ENCODE measurements at regions not wholly inside any gene's neighbourhood (a gene's known extent, or its start where the extent isn't known, plus 50 kb on each side); places are given as distances from the start of the nearest gene placed in this dataset.

DNA sequence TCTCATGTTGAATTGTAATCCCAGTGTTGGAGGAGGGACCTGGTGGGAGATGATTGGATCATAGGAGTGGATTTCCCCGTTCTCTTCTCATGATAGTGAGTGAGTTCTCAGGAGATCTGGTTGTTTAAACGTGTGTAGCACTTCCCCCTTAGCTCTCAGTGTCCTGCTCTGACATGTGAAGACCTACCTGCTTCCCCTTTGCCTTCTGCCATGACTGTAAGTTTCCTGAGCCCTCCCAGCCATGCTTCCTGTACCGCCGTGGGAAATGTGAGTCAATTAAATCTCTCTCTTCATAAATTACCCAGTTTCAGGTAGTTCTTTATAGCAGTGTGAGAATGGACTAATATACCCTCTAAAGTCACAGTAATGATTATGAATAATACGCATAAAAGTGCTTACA is 248.4 kb upstream of the LRRC7 start:
- DNase-seq (ENCODE audit: low read depth) = no peak

DNA sequence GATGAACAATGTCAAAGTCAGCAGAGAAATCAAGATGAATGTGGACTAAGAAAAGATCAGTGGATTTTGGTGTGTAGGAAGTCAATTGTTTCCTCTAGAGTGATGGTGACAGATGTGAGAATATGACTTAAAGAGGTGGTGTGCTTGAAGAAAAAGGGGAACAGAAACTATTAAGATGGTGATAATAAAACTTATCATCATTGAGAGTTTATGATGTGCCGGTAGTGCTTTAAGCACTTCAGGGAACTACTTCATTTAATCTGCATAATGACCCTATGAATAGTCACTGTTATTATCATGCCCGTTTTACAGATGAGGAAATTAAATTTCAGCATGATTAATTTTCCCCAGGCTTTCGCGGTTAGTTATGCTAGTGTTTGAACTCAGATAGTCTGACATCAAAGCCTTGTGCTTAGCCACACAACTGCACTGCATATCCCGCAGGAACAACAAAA is 246.9 kb upstream of the LRRC7 start:
- DNase-seq (ENCODE audit: low read depth) = no peak

DNA sequence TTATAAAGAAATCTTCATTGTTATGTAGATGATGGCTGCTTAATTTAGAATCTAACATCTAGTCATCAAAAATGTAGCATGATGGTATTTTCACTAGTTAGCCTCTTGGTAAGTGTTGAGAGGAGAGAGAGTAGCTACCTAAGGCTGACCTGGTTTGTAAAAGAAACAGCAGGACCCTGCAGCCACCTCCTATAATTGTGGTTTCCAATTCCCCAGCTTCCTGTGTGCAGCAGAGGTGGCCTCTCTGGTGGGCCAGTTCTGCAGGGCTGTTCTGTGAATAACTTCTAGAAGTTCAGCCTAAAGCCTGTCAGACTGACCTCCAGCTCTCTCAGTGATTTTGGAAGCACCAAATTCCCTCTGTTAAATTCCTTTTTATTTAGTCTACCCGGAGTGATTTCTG is 246.4 kb upstream of the LRRC7 start:
- DNase-seq (ENCODE audit: low read depth) = no peak

DNA sequence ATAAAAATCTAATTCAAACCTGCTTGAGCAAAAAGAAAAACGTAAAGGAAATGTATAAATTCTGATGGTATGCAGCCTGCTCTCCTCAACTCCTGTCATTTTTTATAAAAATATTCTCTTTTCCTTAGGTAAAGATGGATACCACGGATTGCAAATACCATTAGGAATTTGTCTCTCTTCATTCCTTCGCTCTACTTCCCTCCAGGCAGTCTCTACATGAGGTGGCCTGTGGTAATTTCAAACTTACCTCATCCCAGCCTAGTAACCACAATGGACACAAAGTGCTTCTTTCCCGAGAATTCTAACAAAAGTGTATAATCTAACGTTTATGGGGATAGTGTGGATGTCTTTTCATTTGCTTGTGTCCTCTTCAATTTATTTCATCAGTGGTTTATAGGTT is 239.5 kb upstream of the LRRC7 start:
- DNase-seq (ENCODE audit: low read depth) = no peak

DNA sequence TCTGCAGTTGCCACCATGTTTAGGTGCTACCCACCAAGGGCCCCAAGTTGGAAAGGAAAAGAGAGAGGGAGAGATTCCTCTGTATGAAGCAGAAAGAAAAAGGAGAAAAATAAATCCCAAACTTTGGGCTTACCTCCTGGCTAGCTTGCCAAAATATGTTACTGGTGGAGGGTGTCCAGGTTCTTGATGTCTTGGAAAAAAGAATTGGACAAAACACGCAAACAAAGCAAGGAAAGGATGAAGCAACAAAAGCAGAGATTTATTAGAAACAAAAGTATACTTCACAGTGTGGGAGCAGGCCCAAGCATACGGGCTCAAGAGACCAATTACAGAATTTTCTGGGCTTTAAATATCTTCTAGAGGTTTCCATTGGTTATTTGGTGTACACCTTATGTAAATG is 204.5 kb upstream of the LRRC7 start:
- no peak for DNase-seq (ENCODE audit: low read depth)

DNA sequence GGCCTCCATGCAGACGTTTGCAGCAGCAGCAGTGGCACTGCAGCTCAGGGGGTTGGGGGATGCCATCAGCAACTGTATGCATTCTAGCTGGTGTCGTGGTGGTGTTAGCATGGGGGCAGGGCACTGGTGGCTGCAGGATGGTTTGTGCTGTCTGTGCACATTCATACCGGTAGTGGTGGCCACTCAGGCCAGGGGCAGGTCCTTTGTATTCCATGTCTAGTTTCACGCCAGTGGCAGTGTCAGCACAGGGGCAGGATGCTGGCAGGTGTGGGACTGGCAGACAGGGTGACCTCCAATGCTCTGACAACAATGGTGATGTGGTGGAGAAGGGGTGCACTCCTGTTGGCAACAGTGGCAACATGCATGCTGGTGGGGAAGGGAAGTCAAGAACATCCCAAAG is 194.2 kb upstream of the LRRC7 start:
- DNase-seq (ENCODE audit: low read depth) = no peak

DNA sequence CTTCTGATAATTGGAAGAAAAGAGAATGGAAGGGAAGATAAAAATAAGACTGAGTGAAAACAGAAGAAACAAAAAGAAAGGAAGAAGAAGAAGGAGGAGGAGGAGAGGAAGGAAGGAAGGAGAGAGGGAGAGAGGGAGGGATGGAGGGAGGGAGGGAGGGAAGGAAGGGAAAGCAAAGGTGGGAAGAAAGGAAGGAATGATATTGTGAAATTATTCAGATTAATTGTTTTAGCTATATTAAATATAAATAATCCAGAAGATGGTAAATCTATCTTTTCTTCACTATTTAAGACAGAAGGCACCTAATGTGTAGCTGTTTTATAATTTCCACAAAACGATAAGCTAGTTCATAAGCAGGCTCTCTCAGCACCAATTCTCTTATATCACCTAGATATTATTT is 191.3 kb upstream of the LRRC7 start:
- no peak for DNase-seq (ENCODE audit: low read depth)

DNA sequence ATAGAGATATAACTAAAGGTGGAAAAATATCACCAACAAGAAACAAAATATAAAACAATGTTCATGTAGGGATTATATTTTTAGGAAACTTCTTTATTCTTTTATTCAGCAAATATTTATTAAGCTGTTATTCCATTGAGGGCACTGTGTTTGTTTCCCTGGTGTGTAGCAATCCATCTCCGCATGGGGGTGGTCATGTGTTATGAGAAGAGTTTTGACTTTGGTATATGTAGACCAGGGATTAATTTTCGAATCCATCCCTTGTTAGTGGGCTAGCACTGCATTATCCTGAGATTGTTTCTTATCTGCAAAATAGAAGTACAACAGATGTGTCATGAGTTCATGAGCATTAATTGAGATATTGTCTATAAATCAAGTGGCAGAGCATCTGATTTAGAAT is 190.2 kb upstream of the LRRC7 start:
- DNase-seq (ENCODE audit: low read depth) = no peak

DNA sequence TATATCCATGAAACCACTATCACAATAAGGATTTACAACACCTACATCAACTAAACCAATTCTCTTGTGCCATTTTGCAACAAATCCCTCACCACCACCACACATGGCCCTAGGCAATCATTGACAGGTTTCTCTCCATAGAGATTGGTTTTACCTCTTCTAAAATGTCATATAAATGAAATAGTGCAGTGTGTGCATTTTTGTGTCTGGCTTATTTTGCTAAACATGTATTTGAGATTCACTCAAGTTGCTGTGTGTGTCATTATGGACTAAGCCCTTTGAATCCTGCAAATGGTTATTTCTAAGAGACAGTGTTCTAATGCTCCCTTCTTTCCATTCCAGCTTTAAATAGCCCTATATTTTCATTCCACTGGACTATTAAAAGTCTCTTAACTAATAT is 179.7 kb upstream of the LRRC7 start:
- DNase-seq (ENCODE audit: low read depth) = no peak

DNA sequence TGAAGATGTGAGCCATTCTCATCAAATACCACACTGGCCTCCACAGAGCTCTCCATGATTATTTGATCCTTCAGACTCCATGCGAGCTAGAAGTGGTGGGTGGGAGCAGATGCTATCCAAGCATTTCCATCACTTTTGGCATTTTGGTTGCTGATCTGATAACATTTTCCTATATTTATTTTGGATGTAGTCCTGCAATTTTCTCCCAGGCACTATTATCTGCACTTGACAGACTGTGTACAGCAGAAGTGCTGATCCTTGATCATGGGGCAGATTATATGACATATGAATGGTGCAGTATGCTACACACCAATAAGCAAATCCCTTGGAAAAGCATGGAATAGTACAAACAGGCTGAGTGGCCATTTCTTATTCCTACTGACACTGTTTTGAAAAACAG is 167.6 kb upstream of the LRRC7 start:
- DNase-seq (ENCODE audit: low read depth) = no peak

DNA sequence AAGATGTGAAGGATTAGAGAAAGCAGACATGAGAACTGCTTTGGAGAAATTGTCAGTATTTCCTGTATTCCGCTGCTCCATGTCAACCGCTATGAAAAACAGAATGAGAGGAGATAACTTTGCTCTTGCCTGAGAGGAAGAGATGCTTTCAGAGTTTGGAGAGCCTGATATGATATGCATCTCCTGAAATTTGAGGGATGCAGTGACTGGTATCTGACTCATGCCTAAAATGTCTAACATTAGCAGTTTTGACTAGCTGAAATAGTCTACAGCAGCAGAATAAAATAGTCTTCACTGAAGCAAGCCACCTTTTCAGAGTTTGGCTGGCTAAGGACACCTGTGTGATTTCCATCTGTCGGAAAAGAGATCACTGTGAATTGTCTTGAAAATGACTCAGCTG is 165.8 kb upstream of the LRRC7 start:
- DNase-seq (ENCODE audit: low read depth) = no peak

DNA sequence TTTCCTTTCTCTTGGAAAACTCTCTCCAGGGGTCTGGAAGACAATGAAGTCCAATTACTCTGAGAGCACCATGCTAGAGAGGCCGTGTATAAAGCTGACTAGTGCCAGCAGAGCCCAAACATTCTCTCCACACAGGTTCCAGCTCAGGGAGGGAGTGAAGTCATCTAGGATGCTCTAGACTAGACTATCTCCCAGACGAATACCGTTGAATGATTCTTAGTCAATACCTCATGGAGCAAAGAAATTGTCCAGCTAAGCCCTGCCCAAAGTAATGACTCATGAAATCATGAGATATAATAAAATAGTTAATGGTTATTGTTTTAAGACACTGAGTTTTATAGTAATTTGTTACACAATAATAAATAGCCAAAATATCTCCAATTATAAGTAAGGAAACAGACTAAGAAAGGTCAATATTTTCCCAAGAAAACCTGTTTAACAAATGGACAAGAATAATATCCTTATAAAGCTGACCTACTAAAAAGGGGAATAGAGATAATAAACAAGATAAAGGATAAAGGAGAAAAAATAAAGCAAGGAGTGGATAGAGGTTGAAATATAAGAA is 163.9 kb upstream of the LRRC7 start:
- no peak for DNase-seq (ENCODE audit: low read depth)

DNA sequence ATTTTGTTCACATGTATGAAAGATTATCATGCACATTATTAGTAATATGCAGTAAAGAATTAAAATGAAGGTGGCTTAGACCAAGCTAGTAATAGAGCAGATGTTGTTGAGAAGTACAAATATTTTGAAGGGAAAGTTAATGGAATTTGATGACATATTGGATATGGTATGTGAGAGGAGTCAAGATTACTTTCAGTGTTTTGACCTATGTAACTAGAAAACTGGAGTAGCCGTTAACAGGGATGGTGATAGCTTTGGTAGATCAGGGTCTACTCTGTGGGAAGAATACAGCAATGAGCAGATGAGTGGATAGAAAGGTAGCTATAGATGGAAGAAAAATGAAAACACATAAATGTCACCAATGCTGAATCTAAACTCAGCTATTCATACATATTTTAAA is 163.2 kb upstream of the LRRC7 start:
- DNase-seq (ENCODE audit: low read depth) = no peak

DNA sequence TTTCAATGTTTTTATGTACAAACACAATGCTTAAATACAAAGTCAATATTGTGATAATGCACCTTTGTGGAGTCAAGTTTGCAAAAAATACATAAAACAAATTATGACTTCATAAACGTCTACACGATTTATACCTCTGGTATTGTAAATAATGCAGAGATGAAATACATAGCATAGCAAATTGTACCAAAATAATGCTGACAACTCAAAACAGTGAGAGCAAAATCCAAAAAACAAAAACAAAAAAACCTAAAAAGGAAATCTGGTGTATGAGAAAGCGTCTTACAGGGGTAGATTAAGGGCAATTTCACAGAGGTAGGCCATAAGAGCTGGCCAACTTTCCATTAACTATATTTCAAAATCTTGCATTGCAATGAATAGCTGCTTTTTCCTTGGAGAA is 161.5 kb upstream of the LRRC7 start:
- no peak for DNase-seq (ENCODE audit: low read depth)

DNA sequence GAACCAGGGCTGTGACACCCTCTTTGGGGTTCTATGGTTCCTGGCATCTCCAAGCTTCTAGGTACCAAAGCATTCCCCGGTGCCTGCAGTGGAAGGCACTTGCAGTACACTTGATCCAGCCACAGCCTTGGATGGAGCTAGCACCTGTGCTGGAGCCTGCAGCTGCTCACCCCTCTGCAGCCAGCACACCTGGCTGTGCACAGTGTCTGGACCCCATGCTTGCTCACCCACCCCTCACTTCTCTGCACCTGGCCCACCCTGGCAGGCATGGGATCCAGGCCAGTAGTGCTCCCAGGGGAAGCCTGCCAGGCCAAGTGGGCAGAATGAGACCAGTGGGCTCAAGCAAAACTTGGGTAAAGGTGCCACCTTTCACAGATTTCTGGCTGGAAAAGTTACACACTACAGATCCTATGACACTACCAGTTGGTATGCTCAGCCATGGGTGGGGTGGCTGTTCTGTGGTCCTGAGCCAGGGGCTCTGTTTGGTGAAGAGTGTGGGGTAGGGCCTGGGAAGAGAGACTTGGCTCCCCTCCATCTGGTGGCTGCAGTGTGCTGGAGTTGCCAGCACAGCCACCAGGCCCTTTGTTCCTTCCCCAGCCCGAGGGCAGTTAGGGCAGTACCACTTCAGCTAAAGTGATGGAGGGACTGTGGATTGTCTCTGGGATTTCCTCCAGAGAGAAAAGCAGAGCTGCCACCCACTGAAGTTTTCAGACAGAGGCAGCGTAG is 157.8 kb upstream of the LRRC7 start:
- no peak for DNase-seq (ENCODE audit: low read depth)

DNA sequence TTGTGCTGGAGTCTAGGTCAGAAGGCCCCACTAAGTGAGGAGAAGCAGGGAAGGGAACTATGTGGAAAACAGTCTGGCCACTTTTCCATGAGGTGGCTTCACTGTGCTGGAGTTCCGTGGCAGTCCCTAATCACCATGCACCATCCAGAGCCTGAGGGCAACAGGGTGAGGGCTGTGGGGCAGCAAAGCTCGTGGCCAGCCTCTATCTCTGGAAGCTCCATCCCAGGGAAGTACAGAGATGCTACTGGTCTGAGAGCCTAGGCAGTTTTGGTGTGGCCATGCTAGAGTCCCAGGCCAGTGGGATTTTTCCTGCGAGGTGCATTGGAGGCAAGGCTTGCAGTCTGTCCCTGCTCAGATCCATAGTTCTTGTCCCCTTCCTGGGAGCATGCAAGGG is 157.3 kb upstream of the LRRC7 start:
- DNase-seq (ENCODE audit: low read depth) = no peak

DNA sequence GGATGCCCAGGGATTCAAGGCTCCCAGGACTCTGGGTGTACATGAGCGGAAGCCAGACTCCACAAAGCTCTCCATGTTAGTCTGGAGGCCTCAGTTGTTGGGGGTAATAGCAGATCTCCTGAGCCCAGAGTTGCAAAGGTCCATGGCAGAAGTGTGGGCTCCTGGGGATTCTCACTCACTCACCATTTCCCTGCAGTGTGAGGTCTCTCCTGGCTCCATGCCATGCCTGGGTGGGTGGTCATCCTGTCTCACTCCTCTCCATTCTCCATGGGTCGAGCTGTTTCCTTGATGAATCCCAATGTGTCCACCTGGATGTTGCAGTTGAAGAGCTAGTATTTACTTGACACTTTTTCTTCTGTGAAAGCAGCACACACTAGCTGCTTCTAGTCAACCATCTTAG is 156.8 kb upstream of the LRRC7 start:
- DNase-seq (ENCODE audit: low read depth) = no peak

DNA sequence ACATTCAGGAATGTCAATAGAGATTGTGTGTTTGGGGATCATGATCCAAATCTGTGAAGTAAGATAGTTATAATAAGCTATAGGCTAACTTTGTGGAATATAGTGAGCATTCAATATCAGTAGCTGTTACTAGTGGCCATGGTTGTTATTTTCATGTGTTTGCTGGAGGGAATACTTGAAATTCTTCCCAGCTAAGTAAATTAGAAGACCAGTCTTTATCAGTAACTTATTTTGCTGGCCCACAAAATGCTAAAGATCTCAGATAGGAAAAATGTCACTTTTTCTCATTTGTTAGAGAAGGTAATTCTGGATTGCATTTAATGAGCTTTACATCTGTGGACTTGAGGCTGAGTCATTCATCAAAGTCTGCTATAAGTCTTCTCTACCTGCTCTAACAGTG is 156.1 kb upstream of the LRRC7 start:
- no peak for DNase-seq (ENCODE audit: low read depth)

DNA sequence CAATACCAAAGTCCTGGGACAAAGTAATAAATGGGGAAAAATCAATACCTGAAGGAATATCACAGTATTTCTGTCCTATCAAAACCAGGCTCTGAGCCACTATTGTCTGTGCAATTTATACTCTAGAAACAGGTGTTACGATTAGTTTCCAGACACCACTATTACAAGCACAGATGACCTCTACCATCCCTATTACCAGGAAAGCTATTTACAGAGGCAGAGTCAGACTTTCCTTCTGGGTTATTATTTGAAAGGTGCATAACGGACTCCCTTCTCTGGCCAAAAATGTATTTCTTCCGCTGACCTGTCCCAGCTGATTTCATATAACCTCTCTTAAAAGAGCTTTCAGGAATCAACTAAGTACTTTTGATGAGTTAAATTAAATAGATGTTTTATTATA is 154.6 kb upstream of the LRRC7 start:
- DNase-seq (ENCODE audit: low read depth) = no peak

DNA sequence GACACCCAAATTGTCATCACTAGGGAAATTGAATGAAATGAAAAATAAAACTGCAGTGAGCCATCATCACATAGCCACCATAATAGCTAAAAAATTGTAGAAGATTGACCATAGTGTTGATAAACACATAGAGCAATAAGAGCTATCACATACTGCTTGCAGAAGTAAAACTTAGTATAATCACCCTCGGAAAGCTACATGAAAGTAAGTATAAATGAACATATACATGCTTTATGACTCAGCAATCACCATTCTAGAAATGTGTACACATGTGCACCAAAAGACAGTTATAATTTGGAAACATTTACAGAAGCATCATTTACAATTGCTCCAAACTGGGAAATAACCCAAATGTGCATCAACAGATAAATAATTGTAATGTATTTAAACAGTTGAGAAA is 153.1 kb upstream of the LRRC7 start:
- DNase-seq (ENCODE audit: low read depth) = no peak

DNA sequence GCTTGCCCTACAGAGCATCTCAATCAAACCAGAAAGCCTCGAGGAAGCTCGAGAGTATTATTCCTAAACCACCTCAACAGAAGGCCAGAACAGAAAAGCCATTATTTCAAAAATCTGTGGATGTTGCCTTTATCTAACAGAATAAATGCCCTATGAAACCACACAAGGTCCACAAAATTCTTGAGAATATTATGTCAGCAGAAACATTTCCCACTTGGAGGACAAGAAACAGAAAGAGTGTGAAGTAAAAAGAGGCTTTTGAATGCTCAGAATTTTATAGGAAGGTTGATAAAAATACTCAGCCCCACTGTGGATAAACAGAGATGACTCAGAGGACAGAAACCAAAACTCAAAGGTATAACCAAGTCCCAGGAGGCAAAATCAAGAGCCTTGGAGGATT is 146.4 kb upstream of the LRRC7 start:
- DNase-seq (ENCODE audit: low read depth) = no peak

DNA sequence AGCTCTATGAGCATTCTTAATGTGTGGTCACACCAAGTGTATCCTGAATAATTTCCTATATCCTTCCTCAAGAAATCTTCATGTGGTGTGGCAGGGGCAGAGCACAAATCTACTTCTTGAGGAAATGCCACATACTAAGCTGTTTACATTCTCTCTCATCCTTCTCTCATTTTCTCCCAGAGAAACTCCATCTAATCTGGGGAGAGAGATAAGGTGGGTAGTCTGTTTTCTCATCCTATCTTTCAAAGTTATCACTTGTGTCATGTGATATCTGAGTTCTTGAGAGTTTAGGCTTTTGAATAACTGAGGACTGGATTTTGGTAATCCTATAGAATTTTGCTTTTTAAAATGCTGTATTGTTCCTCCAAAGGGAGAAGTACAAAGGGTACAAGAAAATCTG is 141.9 kb upstream of the LRRC7 start:
- no peak for DNase-seq (ENCODE audit: low read depth)

DNA sequence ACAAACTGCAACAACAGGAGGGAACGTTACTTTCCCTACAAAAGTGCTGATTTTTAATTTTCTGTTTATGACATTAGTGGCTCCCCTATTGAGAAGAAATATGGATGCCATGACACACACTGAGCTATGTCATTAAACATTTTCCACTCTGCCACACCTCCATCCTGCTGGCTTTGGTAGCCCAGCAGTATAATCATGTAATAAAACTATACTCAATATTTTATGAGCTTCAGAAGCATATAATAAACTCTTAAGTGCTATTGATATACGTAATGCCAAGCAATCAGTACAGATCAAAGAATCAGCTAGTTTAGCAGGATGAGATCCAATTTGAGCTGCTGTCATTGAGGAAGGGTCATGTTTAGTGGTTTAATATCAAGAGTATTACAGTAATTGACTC is 141.3 kb upstream of the LRRC7 start:
- DNase-seq (ENCODE audit: low read depth) = no peak

DNA sequence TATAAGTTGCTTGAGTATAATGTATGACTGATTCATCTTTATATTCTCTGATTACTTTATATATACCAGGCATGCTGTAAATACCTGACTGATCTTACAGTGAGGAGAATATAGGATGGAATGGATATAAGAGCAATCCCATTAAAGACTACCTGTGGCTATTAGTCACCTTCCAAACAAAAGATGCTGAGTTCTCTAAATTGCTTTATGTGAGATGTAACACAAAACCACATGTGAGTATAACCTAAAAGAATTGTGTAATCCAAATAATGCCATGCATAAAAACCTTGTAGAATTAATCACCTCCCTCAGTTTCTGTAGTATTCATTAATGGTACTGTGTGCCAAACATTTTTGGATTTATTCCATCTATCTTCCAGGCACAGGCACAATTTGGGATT is 134.6 kb upstream of the LRRC7 start:
- no peak for DNase-seq (ENCODE audit: low read depth)

All from fibroblast of gingiva (primary cell).